ENCODE measurements at regions not wholly inside any gene's neighbourhood (a gene's known extent, or its start where the extent isn't known, plus 50 kb on each side); places are given as distances from the start of the nearest gene placed in this dataset.

DNA sequence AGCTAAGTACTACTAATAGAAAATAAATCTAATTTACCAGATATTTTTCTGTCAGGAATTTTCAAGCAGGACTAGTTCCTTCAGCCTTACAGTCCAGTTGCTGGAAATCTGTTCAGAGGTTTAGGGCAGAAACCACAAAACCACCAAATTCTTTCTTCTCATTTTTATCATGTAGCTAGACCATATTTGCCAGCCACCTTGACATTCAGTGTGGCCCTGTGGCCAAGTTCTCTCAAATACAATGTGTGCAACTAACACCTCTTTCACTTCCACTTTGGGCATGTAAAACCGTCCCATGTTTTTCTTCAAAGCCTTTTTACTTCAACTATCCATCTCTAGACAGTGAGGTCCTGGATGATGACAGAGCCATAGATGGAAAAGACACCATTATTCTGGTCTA, 1133.2 kb upstream of the CDH18 start:
- TF ChIP-seq, protein P1, sequence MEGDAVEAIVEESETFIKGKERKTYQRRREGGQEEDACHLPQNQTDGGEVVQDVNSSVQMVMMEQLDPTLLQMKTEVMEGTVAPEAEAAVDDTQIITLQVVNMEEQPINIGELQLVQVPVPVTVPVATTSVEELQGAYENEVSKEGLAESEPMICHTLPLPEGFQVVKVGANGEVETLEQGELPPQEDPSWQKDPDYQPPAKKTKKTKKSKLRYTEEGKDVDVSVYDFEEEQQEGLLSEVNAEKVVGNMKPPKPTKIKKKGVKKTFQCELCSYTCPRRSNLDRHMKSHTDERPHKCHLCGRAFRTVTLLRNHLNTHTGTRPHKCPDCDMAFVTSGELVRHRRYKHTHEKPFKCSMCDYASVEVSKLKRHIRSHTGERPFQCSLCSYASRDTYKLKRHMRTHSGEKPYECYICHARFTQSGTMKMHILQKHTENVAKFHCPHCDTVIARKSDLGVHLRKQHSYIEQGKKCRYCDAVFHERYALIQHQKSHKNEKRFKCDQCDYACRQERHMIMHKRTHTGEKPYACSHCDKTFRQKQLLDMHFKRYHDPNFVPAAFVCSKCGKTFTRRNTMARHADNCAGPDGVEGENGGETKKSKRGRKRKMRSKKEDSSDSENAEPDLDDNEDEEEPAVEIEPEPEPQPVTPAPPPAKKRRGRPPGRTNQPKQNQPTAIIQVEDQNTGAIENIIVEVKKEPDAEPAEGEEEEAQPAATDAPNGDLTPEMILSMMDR (conservative IDR thresholded peaks at IDR 0.05; ENCODE audit: control insufficient read depth, insufficient read depth, low read depth, low read length): no peak

GRCh38 chr5:21097661-21098060, 1109.7 kb upstream of the CDH18 start:
- H3K4me3 ChIP-seq (ENCODE audit: control insufficient read depth, low read depth, low read length): no peak overlapping the region
- TF ChIP-seq, protein P1 (conservative IDR thresholded peaks at IDR 0.05; ENCODE audit: control insufficient read depth, insufficient read depth, low read depth, low read length): no peak
- DNase-seq (ENCODE audit: low read depth): no peak

More for the DNA sequence above, 1133.2 kb upstream of the CDH18 start:
- no peak overlapping the region for H3K4me3 ChIP-seq (ENCODE audit: control insufficient read depth, low read depth, low read length)
- DNase-seq (ENCODE audit: low read depth): no peak

- TF ChIP-seq, protein P1 (conservative IDR thresholded peaks at IDR 0.05; ENCODE audit: control insufficient read depth, insufficient read depth, low read depth, low read length): no peak
- H3K4me3 ChIP-seq (ENCODE audit: control insufficient read depth, low read depth, low read length): no peak overlapping the region
- DNase-seq (ENCODE audit: low read depth): no peak
These were observed 1106.6 kb upstream of the CDH18 start for GRCh38 chr5:21094619-21095018.

GRCh38 chr5:21087766-21088165, 1099.8 kb upstream of the CDH18 start:
- DNase-seq (ENCODE audit: low read depth): no peak
- TF ChIP-seq, protein P1 (conservative IDR thresholded peaks at IDR 0.05; ENCODE audit: control insufficient read depth, insufficient read depth, low read depth, low read length): no peak
- no peak overlapping the region for H3K4me3 ChIP-seq (ENCODE audit: control insufficient read depth, low read depth, low read length)

GRCh38 chr5:21085791-21086190, 1097.8 kb upstream of the CDH18 start:
- H3K4me3 ChIP-seq (ENCODE audit: control insufficient read depth, low read depth, low read length): no peak overlapping the region
- no peak for DNase-seq (ENCODE audit: low read depth)
- TF ChIP-seq, protein P1 (conservative IDR thresholded peaks at IDR 0.05; ENCODE audit: control insufficient read depth, insufficient read depth, low read depth, low read length): no peak

DNA sequence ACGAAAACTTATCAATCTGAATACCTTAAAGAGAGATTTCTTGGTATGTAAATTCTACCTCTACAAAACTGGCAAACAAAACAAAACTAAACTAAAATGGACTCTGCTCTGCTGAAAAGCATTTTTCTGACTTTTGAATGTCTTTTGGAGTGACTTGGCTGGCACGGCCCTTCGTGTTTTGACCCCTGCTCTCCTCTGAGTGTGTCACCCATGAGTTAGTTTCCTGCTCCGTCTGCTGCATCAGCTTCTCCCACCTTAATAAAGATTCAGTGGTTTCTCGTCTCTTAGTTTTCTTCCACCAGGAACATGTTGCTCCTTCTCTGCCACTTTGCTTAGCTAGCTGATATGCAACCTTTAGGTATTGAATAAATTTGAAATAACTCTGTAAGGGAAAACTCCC, 1084.0 kb upstream of the CDH18 start:
- TF ChIP-seq, protein P1 (conservative IDR thresholded peaks at IDR 0.05; ENCODE audit: control insufficient read depth, insufficient read depth, low read depth, low read length): no peak
- no peak overlapping the region for H3K4me3 ChIP-seq (ENCODE audit: control insufficient read depth, low read depth, low read length)
- DNase-seq (ENCODE audit: low read depth): no peak

GRCh38 chr5:21071421-21071820, 1083.4 kb upstream of the CDH18 start:
- TF ChIP-seq, protein P1 (conservative IDR thresholded peaks at IDR 0.05; ENCODE audit: control insufficient read depth, insufficient read depth, low read depth, low read length): no peak
- DNase-seq (ENCODE audit: low read depth): no peak
- H3K4me3 ChIP-seq (ENCODE audit: control insufficient read depth, low read depth, low read length): no peak overlapping the region
